A673 (cell line): ENCODE measurements at regions not wholly inside any gene's neighbourhood (a gene's known extent, or its start where the extent isn't known, plus 50 kb on each side); places are given as distances from the start of the nearest gene placed in this dataset.

ENCODE experiments used
- BruUV-seq: library from RNA; stranded (reverse); fragments of 400-500 nt; replicated peaks from 2 replicates; lab custom pipeline; 2021; lab: Mats Ljungman, UMichigan
- CTCF ChIA-PET: fragments of 300-600 bp; sonication (Branson Sonifier 250); formaldehyde crosslinking; loops from one replicate; lab custom pipeline; 2022; ENCODE audit warnings: antibody characterized with exemption; lab: Charles Lee
- POLR2A ChIA-PET: fragments of 300-600 bp; sonication (Branson Sonifier 250); formaldehyde crosslinking; loops from one replicate; lab custom pipeline; 2022; ENCODE audit warnings: antibody characterized with exemption; ENCODE audit not compliant: low non-redundant PET; lab: Charles Lee
- DNase-seq: peaks from one replicate; pipeline ENCODE4 v3.0.0-alpha.2; 2015; ENCODE audit warnings: low spot score
- H3K27ac ChIP-seq: fragments of 200-600 bp; sonication (generic); 2 replicates; pipeline ENCODE4 v1.5.1; 2016; ENCODE audit warnings: mixed run types, low read depth, mild to moderate bottlenecking, mixed read lengths, antibody characterized with exemption, low read length; ENCODE audit not compliant: poor library complexity, severe bottlenecking
- H3K27me3 ChIP-seq: fragments of 200-600 bp; sonication (generic); replicated peaks from 2 replicates; pipeline ENCODE4 v1.6.1; 2017; ENCODE audit warnings: mixed run types, low read depth, mild to moderate bottlenecking, mixed read lengths, antibody characterized with exemption, low read length; ENCODE audit not compliant: insufficient read depth, poor library complexity
- H3K36me3 ChIP-seq: fragments of 200-600 bp; sonication (generic); 2 replicates; pipeline ENCODE4 v1.6.1; 2016; ENCODE audit warnings: mixed run types, mild to moderate bottlenecking, mixed read lengths, antibody characterized with exemption, low read length; ENCODE audit not compliant: insufficient read depth, poor library complexity, severe bottlenecking
- H3K4me1 ChIP-seq: fragments of 200-600 bp; sonication (generic); 2 replicates; pipeline ENCODE4 v1.6.1; 2017; ENCODE audit warnings: mixed run types, mild to moderate bottlenecking, mixed read lengths, antibody characterized with exemption, low read length; ENCODE audit not compliant: insufficient read depth, poor library complexity, severe bottlenecking
- H3K4me3 ChIP-seq: fragments of 200-600 bp; sonication (generic); 2 replicates; pipeline ENCODE4 v1.5.1; 2016; ENCODE audit warnings: low read depth, mixed run types, mild to moderate bottlenecking, mixed read lengths, low read length; ENCODE audit not compliant: poor library complexity, severe bottlenecking
- H3K9me3 ChIP-seq: fragments of 200-600 bp; sonication (generic); 2 replicates; pipeline ENCODE4 v1.6.1; 2016; ENCODE audit warnings: mixed run types, low read depth, mild to moderate bottlenecking, mixed read lengths, antibody characterized with exemption, low read length; ENCODE audit not compliant: poor library complexity, severe bottlenecking
- CTCF ChIP-seq: fragments of 300-800, 200-600 bp; sonication (generic); conservative IDR thresholded peaks from 2 replicates; pipeline ENCODE4 v1.5.1; 2017; ENCODE audit warnings: low read depth, mild to moderate bottlenecking, antibody characterized with exemption, low read length, moderate library complexity, mixed read lengths
- EZH2 ChIP-seq: fragments of 200-600 bp; sonication (generic); IDR thresholded peaks from 2 replicates; pipeline ENCODE4 v1.6.1; 2017; ENCODE audit warnings: borderline replicate concordance, low read depth, mild to moderate bottlenecking, mixed read lengths, antibody characterized with exemption, low read length; ENCODE audit not compliant: poor library complexity, severe bottlenecking
- intact Hi-C: fragments of 100-400 bp; cut with micrococcal nuclease; formaldehyde crosslinking; loops from one replicate; pipeline ENCODE4 v1.10.0; 2022; ENCODE audit not compliant: unreplicated experiment

GRCh38 chr2:215790523-215791421 is 222.6 kb downstream of the MREG start:
- intact Hi-C loops, result no loop called here

GRCh38 chr2:215787565-215788178 is 225.7 kb downstream of the MREG start:
- no peak for TF ChIP-seq EZH2
- intact Hi-C loops, result loop anchor here (5.0 kb wide), 1 partner anchor 350 kb away; the partner anchor contains the start of gene FN1
- ChIA-PET POLR2A (no interaction called here), CTCF (no interaction called here)
- BruUV-seq, result no TSS peak
- Histone ChIP-seq H3K4me1 (peaks cover 59% of the 10 kb centered on the region), H3K27me3 (no peaks in the 10 kb centered on the region), H3K4me3 (no peak overlapping the region), H3K27ac (peak overlapping the region; percentile 88), H3K36me3 (no peaks in the 10 kb centered on the region), H3K9me3 (no peaks in the 10 kb centered on the region)
- no peak for DNase-seq

More at GRCh38 chr2:215790523-215791421, 222.6 kb downstream of the MREG start:
- no peaks in the 10 kb centered on the region for H3K9me3 ChIP-seq
- no peaks in the 10 kb centered on the region for H3K36me3 ChIP-seq
- no peak for TF ChIP-seq CTCF
- no peak for TF ChIP-seq EZH2
- CTCF ChIA-PET, result no interaction called here
- no TSS peak for BruUV-seq
- no peak for DNase-seq
- H3K27ac ChIP-seq, result peak overlapping the region; percentile 43
- POLR2A ChIA-PET, result no interaction called here
- peaks cover 56% of the 10 kb centered on the region for H3K4me1 ChIP-seq
- H3K27me3 ChIP-seq, result no peaks in the 10 kb centered on the region
- H3K4me3 ChIP-seq, result no peak overlapping the region

- TF ChIP-seq EZH2 (no peak), CTCF (no peak)
- ChIA-PET CTCF (no interaction called here), POLR2A (interaction anchor here (0.7 kb wide), 1 partner anchor 48 kb away, joined by 4 read pairs; no protein-coding TSS in a partner anchor)
- peak; percentile 73 for DNase-seq
- intact Hi-C loops, result loop anchor here (5.0 kb wide), 1 partner anchor 350 kb away; the partner anchor contains the start of gene FN1
- H3K9me3 ChIP-seq, result no peaks in the 10 kb centered on the region
- no peaks in the 10 kb centered on the region for H3K27me3 ChIP-seq
- peaks cover 63% of the 10 kb centered on the region for H3K4me1 ChIP-seq
- no peaks in the 10 kb centered on the region for H3K36me3 ChIP-seq
- BruUV-seq, result no TSS peak
- peak overlapping the region; percentile 88 for H3K27ac ChIP-seq
- no peak overlapping the region for H3K4me3 ChIP-seq
Observed at GRCh38 chr2:215787025-215787424, 226.3 kb downstream of the MREG start.
